Vagina (tissue), 2 donors: ENCODE measurements at regions not wholly inside any gene's neighbourhood (a gene's known extent, or its start where the extent isn't known, plus 50 kb on each side); places are given as distances from the start of the nearest gene placed in this dataset.

Experiments used
- DNase-seq, 2 donors: peaks; one replicate each; pipeline ENCODE4 v3.0.0-alpha.2; 2017; ENCODE audit errors: extremely low spot score in 2 of 2
- H3K27ac ChIP-seq: fragments of 200-600 bp; sonication (generic); one replicate; pipeline ENCODE4 v1.5.1; 2019
- H3K27me3 ChIP-seq: fragments of 200-600 bp; sonication (generic); one replicate; pipeline ENCODE4 v1.5.1; 2019
- H3K36me3 ChIP-seq, 2 donors: fragments of 200-600 bp; sonication (generic); one replicate each; pipeline ENCODE4 v1.5.1; 2017 to 2019
- H3K4me1 ChIP-seq: fragments of 200-600 bp; sonication (generic); one replicate; pipeline ENCODE4 v1.5.1; 2019
- H3K4me3 ChIP-seq, 2 donors: fragments of 200-600 bp; sonication (generic); 1 replicate in 1 of 2; 2 replicates in 1 of 2; pipeline ENCODE4 v1.5.1; 2016 to 2019
- H3K9me3 ChIP-seq: fragments of 200-600 bp; sonication (generic); one replicate; pipeline ENCODE4 v1.5.1; 2019
- POLR2A ChIP-seq, 2 donors: fragments of 450-650 bp; IDR thresholded peaks; one replicate each; pipeline ENCODE4 v1.6.1; 2017; ENCODE audit warnings: antibody characterized with exemption in 2 of 2, mild to moderate bottlenecking in 2 of 2, moderate library complexity in 2 of 2
- POLR2AphosphoS5 ChIP-seq, 2 donors: sonication (generic); formaldehyde crosslinking; IDR thresholded peaks; one replicate each; pipeline ENCODE4 v1.9.0; 2017; ENCODE audit warnings: antibody characterized with exemption in 2 of 2, mild to moderate bottlenecking in 2 of 2, low read depth in 1 of 2; ENCODE audit not compliant: insufficient read depth in 1 of 2
- intact Hi-C: fragments of 100-400 bp; cut with DNase I; formaldehyde crosslinking; loops from one replicate; pipeline ENCODE4 v1.15.1; 2023
- TF ChIP-seq, protein P1 (sequence below), 3 experiments: fragments of 450-650 bp in 2 of 3; fragments of 200-600 bp in 1 of 3; sonication (generic) in 1 of 3; IDR thresholded peaks; one replicate each; pipeline ENCODE4 v1.5.1; 2017 to 2019; ENCODE audit warnings: antibody characterized with exemption in 3 of 3, mild to moderate bottlenecking in 2 of 3, moderate library complexity in 2 of 3

DNA sequence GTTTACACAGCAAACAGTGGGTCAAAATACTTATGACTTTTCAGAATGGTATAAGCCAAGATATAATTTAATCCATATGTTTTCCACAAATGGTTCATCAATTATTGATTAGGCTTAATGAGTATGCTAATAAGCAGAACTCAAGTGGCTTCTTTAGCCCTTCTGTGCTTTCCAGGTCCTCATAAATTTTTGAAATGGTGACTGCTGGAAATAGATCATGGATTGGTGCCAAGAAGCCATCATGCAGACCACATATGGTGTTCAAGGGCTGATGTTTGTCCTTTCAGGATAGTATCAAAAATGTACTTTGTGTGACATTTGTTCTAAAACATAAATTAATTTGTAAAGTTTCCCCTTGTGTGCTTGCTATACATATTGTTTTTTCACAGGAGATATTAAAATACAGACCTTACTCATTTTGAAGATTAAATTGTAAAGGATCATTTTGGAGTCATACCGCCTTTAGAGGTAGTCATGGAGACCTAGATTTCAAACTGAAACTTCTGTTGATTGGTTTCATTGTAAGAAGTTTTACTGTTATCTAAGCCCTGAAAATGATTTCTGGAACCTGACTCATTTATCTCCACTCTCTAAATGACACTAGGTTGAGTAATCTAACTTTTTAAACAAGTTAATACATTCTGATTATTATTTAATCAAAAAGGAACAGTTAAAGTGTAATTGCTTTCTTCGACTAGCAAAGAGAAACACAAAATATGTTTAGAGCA, 507.9 kb downstream of the PLA2G4A start:
- intact Hi-C loops: no loop called here
- DNase-seq: no peak
- Histone ChIP-seq H3K27ac (no peak overlapping the region), H3K4me3 (no peak overlapping the region), H3K4me1 (no peaks in the 10 kb centered on the region), H3K27me3 (no peaks in the 10 kb centered on the region), H3K36me3 (no peaks in the 10 kb centered on the region), H3K9me3 (no peaks in the 10 kb centered on the region)
- TF ChIP-seq, protein P1, sequence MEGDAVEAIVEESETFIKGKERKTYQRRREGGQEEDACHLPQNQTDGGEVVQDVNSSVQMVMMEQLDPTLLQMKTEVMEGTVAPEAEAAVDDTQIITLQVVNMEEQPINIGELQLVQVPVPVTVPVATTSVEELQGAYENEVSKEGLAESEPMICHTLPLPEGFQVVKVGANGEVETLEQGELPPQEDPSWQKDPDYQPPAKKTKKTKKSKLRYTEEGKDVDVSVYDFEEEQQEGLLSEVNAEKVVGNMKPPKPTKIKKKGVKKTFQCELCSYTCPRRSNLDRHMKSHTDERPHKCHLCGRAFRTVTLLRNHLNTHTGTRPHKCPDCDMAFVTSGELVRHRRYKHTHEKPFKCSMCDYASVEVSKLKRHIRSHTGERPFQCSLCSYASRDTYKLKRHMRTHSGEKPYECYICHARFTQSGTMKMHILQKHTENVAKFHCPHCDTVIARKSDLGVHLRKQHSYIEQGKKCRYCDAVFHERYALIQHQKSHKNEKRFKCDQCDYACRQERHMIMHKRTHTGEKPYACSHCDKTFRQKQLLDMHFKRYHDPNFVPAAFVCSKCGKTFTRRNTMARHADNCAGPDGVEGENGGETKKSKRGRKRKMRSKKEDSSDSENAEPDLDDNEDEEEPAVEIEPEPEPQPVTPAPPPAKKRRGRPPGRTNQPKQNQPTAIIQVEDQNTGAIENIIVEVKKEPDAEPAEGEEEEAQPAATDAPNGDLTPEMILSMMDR (IDR thresholded peaks at IDR 0.05): no peak
- TF ChIP-seq POLR2A (IDR thresholded peaks at IDR 0.05): no peak
- no peak for TF ChIP-seq POLR2AphosphoS5 (IDR thresholded peaks at IDR 0.05; ENCODE audit: insufficient read depth in 1 of 2, low read depth in 1 of 2)

DNA sequence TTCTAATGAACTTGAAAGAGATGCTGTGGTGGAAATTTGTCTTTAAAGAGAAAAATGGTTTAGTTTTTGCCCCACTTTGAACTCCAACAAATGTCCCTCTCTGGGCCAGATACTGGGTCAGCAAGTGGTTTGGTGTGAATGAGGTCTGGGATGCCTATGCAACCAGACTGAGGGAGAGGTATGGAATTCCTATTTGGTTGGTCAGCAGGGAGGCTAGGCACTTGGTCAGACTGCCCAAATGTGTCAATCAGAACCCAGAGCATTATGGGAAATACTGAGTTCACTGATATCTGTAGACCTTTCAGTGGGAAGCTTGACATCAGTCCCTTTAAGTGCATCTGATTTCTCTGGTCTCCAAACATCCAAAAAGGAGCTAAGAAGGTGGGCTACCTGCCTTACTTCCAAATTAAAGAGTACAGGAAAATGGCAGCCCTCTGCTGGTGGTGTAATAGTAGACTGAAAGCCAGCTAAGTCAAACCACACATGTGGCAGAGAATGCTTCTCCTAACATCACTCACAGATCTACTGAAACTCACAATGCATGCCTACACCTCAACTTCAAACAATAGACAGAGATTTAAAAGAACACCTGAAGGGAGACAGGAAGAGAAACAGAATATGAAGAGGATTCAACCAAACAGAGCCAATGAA, 510.1 kb downstream of the PLA2G4A start:
- TF ChIP-seq, protein P1 (IDR thresholded peaks at IDR 0.05): no peak
- TF ChIP-seq POLR2AphosphoS5 (IDR thresholded peaks at IDR 0.05; ENCODE audit: insufficient read depth in 1 of 2, low read depth in 1 of 2): no peak
- TF ChIP-seq POLR2A (IDR thresholded peaks at IDR 0.05): no peak
- H3K36me3 ChIP-seq: no peaks in the 10 kb centered on the region
- intact Hi-C loops: no loop called here
- H3K4me3 ChIP-seq: no peak overlapping the region
- DNase-seq: no peak
- no peaks in the 10 kb centered on the region for H3K9me3 ChIP-seq
- no peak overlapping the region for H3K27ac ChIP-seq
- H3K27me3 ChIP-seq: no peaks in the 10 kb centered on the region
- H3K4me1 ChIP-seq: no peaks in the 10 kb centered on the region

DNA sequence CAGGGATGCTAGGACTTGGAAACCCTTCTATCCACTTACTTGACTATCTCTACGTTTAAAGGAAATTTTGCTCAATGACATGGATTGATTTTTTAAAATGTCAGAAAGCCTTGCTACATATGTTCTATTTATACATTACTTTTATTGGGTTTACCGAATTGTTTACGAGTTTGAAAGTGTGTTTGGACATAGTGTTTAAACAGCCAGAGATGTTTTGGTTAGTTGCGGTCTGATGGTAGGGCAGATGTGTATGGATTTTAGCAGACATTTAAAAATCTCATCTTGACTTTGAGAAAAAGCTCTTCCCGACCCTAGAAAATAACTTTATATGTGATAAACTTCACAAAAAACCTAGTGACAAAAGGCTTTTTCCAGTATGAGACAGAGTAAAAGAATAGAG, 513.7 kb downstream of the PLA2G4A start:
- intact Hi-C loops: no loop called here
- no peak for DNase-seq
- no peaks in the 10 kb centered on the region for H3K9me3 ChIP-seq
- no peak for TF ChIP-seq POLR2AphosphoS5 (IDR thresholded peaks at IDR 0.05; ENCODE audit: insufficient read depth in 1 of 2, low read depth in 1 of 2)
- TF ChIP-seq, protein P1 (IDR thresholded peaks at IDR 0.05): no peak
- no peak for TF ChIP-seq POLR2A (IDR thresholded peaks at IDR 0.05)
- H3K36me3 ChIP-seq: no peaks in the 10 kb centered on the region
- no peak overlapping the region for H3K4me3 ChIP-seq
- H3K27me3 ChIP-seq: no peaks in the 10 kb centered on the region
- no peak overlapping the region for H3K27ac ChIP-seq
- H3K4me1 ChIP-seq: no peaks in the 10 kb centered on the region

DNA sequence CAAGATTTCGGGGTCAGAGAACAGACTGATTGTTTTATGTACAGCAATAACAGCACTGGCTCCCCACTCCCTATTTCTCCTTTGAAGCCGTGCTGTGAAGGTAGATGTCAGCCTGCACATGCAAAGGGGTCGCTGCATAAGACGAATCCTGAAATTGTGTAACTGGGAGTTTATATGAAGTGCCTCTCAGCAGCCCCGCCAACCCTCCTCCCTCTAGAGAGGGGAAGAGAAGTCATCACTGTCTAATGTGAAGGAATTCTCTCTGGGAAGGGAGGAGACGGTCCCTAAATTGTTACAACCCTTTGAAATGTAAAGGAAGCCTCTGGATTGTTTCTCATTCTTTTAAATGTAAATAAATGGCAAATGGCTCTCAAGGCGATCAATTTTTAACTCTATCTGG, 545.3 kb downstream of the PLA2G4A start:
- intact Hi-C loops: no loop called here
- TF ChIP-seq, protein P1 (IDR thresholded peaks at IDR 0.05): no peak
- TF ChIP-seq POLR2A (IDR thresholded peaks at IDR 0.05) (no peak), POLR2AphosphoS5 (IDR thresholded peaks at IDR 0.05; ENCODE audit: insufficient read depth in 1 of 2, low read depth in 1 of 2) (no peak)

DNA sequence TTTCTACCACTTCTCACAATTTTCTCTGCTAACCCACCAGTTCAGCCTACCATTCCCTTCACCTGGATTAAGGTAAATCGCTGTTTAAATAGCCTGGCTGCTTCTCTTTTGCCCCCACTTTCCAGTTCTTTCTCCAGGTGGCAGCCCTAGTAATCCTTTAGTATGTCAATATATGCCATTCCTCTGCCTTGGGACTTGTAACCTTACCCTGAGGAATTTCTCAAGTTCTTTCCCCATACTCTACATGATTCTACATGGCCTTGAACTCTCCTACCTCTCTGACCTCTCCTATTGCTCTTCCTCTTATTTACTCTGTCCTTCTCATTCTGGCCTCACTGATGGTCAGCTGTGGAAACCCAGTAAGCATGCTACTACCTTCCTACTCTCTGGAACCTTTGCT, 546.0 kb downstream of the PLA2G4A start:
- intact Hi-C loops: no loop called here

More for the DNA sequence above, 545.3 kb downstream of the PLA2G4A start:
- no peak overlapping the region for H3K4me3 ChIP-seq
- no peaks in the 10 kb centered on the region for H3K27me3 ChIP-seq
- H3K27ac ChIP-seq: no peak overlapping the region
- H3K4me1 ChIP-seq: no peaks in the 10 kb centered on the region
- no peak for DNase-seq
- H3K36me3 ChIP-seq: no peaks in the 10 kb centered on the region
- no peaks in the 10 kb centered on the region for H3K9me3 ChIP-seq

More for the DNA sequence above, 546.0 kb downstream of the PLA2G4A start:
- Histone ChIP-seq H3K9me3 (no peaks in the 10 kb centered on the region), H3K27me3 (no peaks in the 10 kb centered on the region), H3K27ac (no peak overlapping the region), H3K36me3 (no peaks in the 10 kb centered on the region), H3K4me3 (no peak overlapping the region), H3K4me1 (no peaks in the 10 kb centered on the region)
- DNase-seq: no peak
- TF ChIP-seq POLR2A (IDR thresholded peaks at IDR 0.05): no peak
- TF ChIP-seq, protein P1 (IDR thresholded peaks at IDR 0.05): no peak
- no peak for TF ChIP-seq POLR2AphosphoS5 (IDR thresholded peaks at IDR 0.05; ENCODE audit: insufficient read depth in 1 of 2, low read depth in 1 of 2)
